ENCODE measurements at regions not wholly inside any gene's neighbourhood (a gene's known extent, or its start where the extent isn't known, plus 50 kb on each side); places are given as distances from the start of the nearest gene placed in this dataset.
"Not testable (repeated sequence)": the region's sequence is repeated elsewhere in the genome, so short reads cannot be mapped to it uniquely, and the experiment has no call there.

- DNase-seq (ENCODE audit: low spot score): no peak
Measured at GRCh38 chr21:38041493-38041892, 125.2 kb upstream of the KCNJ6 start.

- no peak for DNase-seq (ENCODE audit: low spot score)
Measured at GRCh38 chr21:38042246-38042645, 126.0 kb upstream of the KCNJ6 start.

GRCh38 chr21:38048167-38048566, 131.9 kb upstream of the KCNJ6 start:
- DNase-seq (ENCODE audit: low spot score): no peak

- DNase-seq (ENCODE audit: low spot score): no peak
Measured at GRCh38 chr21:38054334-38054733, 138.1 kb upstream of the KCNJ6 start.

GRCh38 chr21:38056481-38056880, 140.2 kb upstream of the KCNJ6 start:
- no peak for DNase-seq (ENCODE audit: low spot score)

GRCh38 chr21:38057626-38058025, 141.4 kb upstream of the KCNJ6 start:
- DNase-seq (ENCODE audit: low spot score): no peak

GRCh38 chr21:38060533-38060932, 144.3 kb upstream of the KCNJ6 start:
- no peak for DNase-seq (ENCODE audit: low spot score)

- DNase-seq (ENCODE audit: low spot score): no peak
Measured at GRCh38 chr21:38067086-38067739, 151.0 kb upstream of the KCNJ6 start.

- DNase-seq (ENCODE audit: low spot score): no peak
Measured at GRCh38 chr21:38072489-38072888, 156.2 kb upstream of the KCNJ6 start.

GRCh38 chr21:38075833-38076587, 159.8 kb upstream of the KCNJ6 start:
- no peak for DNase-seq (ENCODE audit: low spot score)

- no peak for DNase-seq (ENCODE audit: low spot score)
Measured at GRCh38 chr21:38077569-38077968, 161.3 kb upstream of the KCNJ6 start.

GRCh38 chr21:38080888-38081287, 164.6 kb upstream of the KCNJ6 start:
- DNase-seq (ENCODE audit: low spot score): no peak

GRCh38 chr21:38081708-38082107, 165.5 kb upstream of the KCNJ6 start:
- DNase-seq (ENCODE audit: low spot score): no peak

GRCh38 chr21:38082936-38083485, 166.8 kb upstream of the KCNJ6 start:
- DNase-seq (ENCODE audit: low spot score): no peak

GRCh38 chr21:38083535-38083934, 167.3 kb upstream of the KCNJ6 start:
- DNase-seq (ENCODE audit: low spot score): no peak

GRCh38 chr21:38086580-38086979, 170.2 kb upstream of the KCNJ15 start:
- no peak for DNase-seq (ENCODE audit: low spot score)

GRCh38 chr21:38088916-38089762, 167.7 kb upstream of the KCNJ15 start:
- DNase-seq (ENCODE audit: low spot score): no peak

GRCh38 chr21:38089763-38090046, 167.1 kb upstream of the KCNJ15 start:
- DNase-seq (ENCODE audit: low spot score): no peak

GRCh38 chr21:38091061-38091460, 165.7 kb upstream of the KCNJ15 start:
- not testable (repeated sequence) for DNase-seq (ENCODE audit: low spot score)

GRCh38 chr21:38092051-38092450, 164.7 kb upstream of the KCNJ15 start:
- DNase-seq (ENCODE audit: low spot score): no peak

GRCh38 chr21:38095220-38095619, 161.6 kb upstream of the KCNJ15 start:
- no peak for DNase-seq (ENCODE audit: low spot score)

- DNase-seq (ENCODE audit: low spot score): no peak
Measured at GRCh38 chr21:38097789-38098188, 159.0 kb upstream of the KCNJ15 start.
